Brain microvascular endothelial cell (primary cell): ENCODE measurements at regions not wholly inside any gene's neighbourhood (a gene's known extent, or its start where the extent isn't known, plus 50 kb on each side); places are given as distances from the start of the nearest gene placed in this dataset.
A peak's percentile ranks its signal among the peaks of the same experiment; 100 is the strongest.

Experiments used
- DNase-seq: peaks from one replicate; pipeline ENCODE4 v3.0.0-alpha.2; 2020
- H3K27ac ChIP-seq: fragments of 250-450 bp; sonication (Bioruptor Pico); 2 replicates; pipeline ENCODE4 v1.5.1; 2020; ENCODE audit warnings: mild to moderate bottlenecking, moderate library complexity
- H3K27me3 ChIP-seq: fragments of 250-450 bp; sonication (Bioruptor Pico); replicated peaks from 2 replicates; pipeline ENCODE4 v1.5.1; 2020; ENCODE audit warnings: mild to moderate bottlenecking
- H3K36me3 ChIP-seq: fragments of 250-450 bp; sonication (Bioruptor Pico); replicated peaks from 2 replicates; pipeline ENCODE4 v1.5.1; 2020; ENCODE audit warnings: mild to moderate bottlenecking
- H3K4me3 ChIP-seq: 2 replicates; pipeline ENCODE4 v1.5.1; 2011; ENCODE audit warnings: low read depth, mild to moderate bottlenecking, control low read depth, low read length, moderate library complexity
- CTCF ChIP-seq: IDR thresholded peaks from 2 replicates; pipeline ENCODE4 v1.5.1; 2011; ENCODE audit warnings: low read depth, mild to moderate bottlenecking, moderate library complexity, low read length, control low read depth, inconsistent platforms; ENCODE audit errors: missing control alignments
- in situ Hi-C: cut with HindIII; loops from 2 replicates; pipeline ENCODE4 v1.10.0; 2017; ENCODE audit warnings: low sequenced_read_pairs, low pct_ligation_motif_present

GRCh38 chr4:31667686-31668085, 947.5 kb downstream of the PCDH7 start:
- in situ Hi-C loops: no loop called here
- no peak for DNase-seq
- Histone ChIP-seq H3K27ac (no peak overlapping the region), H3K4me3 (no peak overlapping the region), H3K36me3 (no peaks in the 10 kb centered on the region), H3K27me3 (no peaks in the 10 kb centered on the region)
- TF ChIP-seq CTCF: no peak

GRCh38 chr4:31674313-31674947, 954.3 kb downstream of the PCDH7 start:
- DNase-seq: peak; percentile 16
- in situ Hi-C loops: no loop called here
- no peak overlapping the region for H3K4me3 ChIP-seq
- no peaks in the 10 kb centered on the region for H3K27me3 ChIP-seq
- H3K36me3 ChIP-seq: no peaks in the 10 kb centered on the region
- peak; percentile 57 for TF ChIP-seq CTCF
- H3K27ac ChIP-seq: no peak overlapping the region

GRCh38 chr4:31678356-31678755, 958.2 kb downstream of the PCDH7 start:
- in situ Hi-C loops: no loop called here
- Histone ChIP-seq H3K4me3 (no peak overlapping the region), H3K36me3 (no peaks in the 10 kb centered on the region), H3K27me3 (no peaks in the 10 kb centered on the region), H3K27ac (no peak overlapping the region)
- no peak for TF ChIP-seq CTCF
- no peak for DNase-seq

- Histone ChIP-seq H3K27me3 (no peaks in the 10 kb centered on the region), H3K36me3 (no peaks in the 10 kb centered on the region), H3K4me3 (no peak overlapping the region), H3K27ac (no peak overlapping the region)
- in situ Hi-C loops: no loop called here
- no peak for TF ChIP-seq CTCF
- DNase-seq: no peak
Observed at GRCh38 chr4:31682796-31683195, 962.6 kb downstream of the PCDH7 start.

GRCh38 chr4:31687717-31688342, 967.7 kb downstream of the PCDH7 start:
- no peak for DNase-seq
- Histone ChIP-seq H3K4me3 (no peak overlapping the region), H3K36me3 (no peaks in the 10 kb centered on the region), H3K27ac (no peak overlapping the region), H3K27me3 (no peaks in the 10 kb centered on the region)
- TF ChIP-seq CTCF: no peak
- in situ Hi-C loops: no loop called here
